ENCODE measurements at regions not wholly inside any gene's neighbourhood (a gene's known extent, or its start where the extent isn't known, plus 50 kb on each side); places are given as distances from the start of the nearest gene placed in this dataset.

GRCh38 chr5:87114631-87115030 lies 153.1 kb upstream of the RASA1 start:
- no peak for TF ChIP-seq PBX3 (IDR thresholded peaks at IDR 0.05)
- no peak for TF ChIP-seq EHMT2 (IDR thresholded peaks at IDR 0.05; ENCODE audit: low read depth)
- no peak for TF ChIP-seq RAD21 (conservative IDR thresholded peaks at IDR 0.05 in 1 of 2, IDR thresholded peaks at IDR 0.05 in 1 of 2)
- TF ChIP-seq, protein P1, sequence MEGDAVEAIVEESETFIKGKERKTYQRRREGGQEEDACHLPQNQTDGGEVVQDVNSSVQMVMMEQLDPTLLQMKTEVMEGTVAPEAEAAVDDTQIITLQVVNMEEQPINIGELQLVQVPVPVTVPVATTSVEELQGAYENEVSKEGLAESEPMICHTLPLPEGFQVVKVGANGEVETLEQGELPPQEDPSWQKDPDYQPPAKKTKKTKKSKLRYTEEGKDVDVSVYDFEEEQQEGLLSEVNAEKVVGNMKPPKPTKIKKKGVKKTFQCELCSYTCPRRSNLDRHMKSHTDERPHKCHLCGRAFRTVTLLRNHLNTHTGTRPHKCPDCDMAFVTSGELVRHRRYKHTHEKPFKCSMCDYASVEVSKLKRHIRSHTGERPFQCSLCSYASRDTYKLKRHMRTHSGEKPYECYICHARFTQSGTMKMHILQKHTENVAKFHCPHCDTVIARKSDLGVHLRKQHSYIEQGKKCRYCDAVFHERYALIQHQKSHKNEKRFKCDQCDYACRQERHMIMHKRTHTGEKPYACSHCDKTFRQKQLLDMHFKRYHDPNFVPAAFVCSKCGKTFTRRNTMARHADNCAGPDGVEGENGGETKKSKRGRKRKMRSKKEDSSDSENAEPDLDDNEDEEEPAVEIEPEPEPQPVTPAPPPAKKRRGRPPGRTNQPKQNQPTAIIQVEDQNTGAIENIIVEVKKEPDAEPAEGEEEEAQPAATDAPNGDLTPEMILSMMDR (IDR thresholded peaks at IDR 0.05): no peak
- TF ChIP-seq CEBPB (IDR thresholded peaks at IDR 0.05): no peak
- TF ChIP-seq POLR2A (IDR thresholded peaks at IDR 0.05; ENCODE audit: low read length): no peak
